Liver (tissue), 8 donors: ENCODE measurements at regions not wholly inside any gene's neighbourhood (a gene's known extent, or its start where the extent isn't known, plus 50 kb on each side); places are given as distances from the start of the nearest gene placed in this dataset.

ENCODE experiments used
- DNase-seq: peaks from one replicate; pipeline ENCODE4 v3.0.0-alpha.2; 2017; ENCODE audit warnings: low spot score
- H3K27ac ChIP-seq, 2 donors: one replicate each; pipeline ENCODE4 v1.7.0; 2013; ENCODE audit warnings: inconsistent platforms in 2 of 2, low read length in 2 of 2, control low read depth in 1 of 2, low read depth in 1 of 2, mild to moderate bottlenecking in 1 of 2
- H3K27me3 ChIP-seq, 4 donors: one replicate each; pipeline versions ENCODE4 v1.6.1 to v1.7.0; 2013; ENCODE audit warnings: low read length in 3 of 4, inconsistent platforms in 1 of 4, mild to moderate bottlenecking in 1 of 4, moderate library complexity in 1 of 4; ENCODE audit not compliant: control insufficient read depth in 4 of 4, insufficient read depth in 4 of 4
- H3K36me3 ChIP-seq, 4 donors: one replicate each; pipeline versions ENCODE4 v1.6.1 to v1.7.0; 2013; ENCODE audit warnings: low read length in 3 of 4, mild to moderate bottlenecking in 3 of 4, low read depth in 1 of 4, moderate library complexity in 1 of 4; ENCODE audit not compliant: control insufficient read depth in 4 of 4, insufficient read depth in 3 of 4
- H3K4me1 ChIP-seq, 4 donors: one replicate each; pipeline versions ENCODE4 v1.6.1 to v1.7.0; 2013; ENCODE audit warnings: low read length in 3 of 4, mild to moderate bottlenecking in 3 of 4, moderate library complexity in 1 of 4; ENCODE audit not compliant: control insufficient read depth in 4 of 4, insufficient read depth in 4 of 4
- H3K4me3 ChIP-seq, 3 donors: one replicate each; pipeline versions ENCODE4 v1.6.1 to v1.7.0; 2013; ENCODE audit warnings: low read length in 3 of 3, control low read depth in 1 of 3, low read depth in 1 of 3, mild to moderate bottlenecking in 1 of 3
- H3K9ac ChIP-seq, 2 donors: one replicate each; pipeline ENCODE4 v1.7.0; 2013; ENCODE audit warnings: low read length in 2 of 2, mild to moderate bottlenecking in 2 of 2, moderate library complexity in 2 of 2, control low read depth in 1 of 2, low read depth in 1 of 2
- H3K9me3 ChIP-seq, 4 donors: one replicate each; pipeline versions ENCODE4 v1.6.1 to v1.7.0; 2013; ENCODE audit warnings: low read length in 3 of 4; ENCODE audit not compliant: control insufficient read depth in 4 of 4
- ATF3 ChIP-seq: IDR thresholded peaks from 2 replicates; pipeline ENCODE4 v1.6.1; 2016; ENCODE audit warnings: antibody characterized with exemption
- CTCF ChIP-seq: fragments of 150-350 bp; IDR thresholded peaks from 2 replicates; pipeline ENCODE4 v1.5.1; 2017; ENCODE audit warnings: improper control_type of control experiment, low read depth, low read length; ENCODE audit not compliant: missing input control
- FOXA2 ChIP-seq: IDR thresholded peaks from 2 replicates; pipeline ENCODE4 v1.6.1; 2016; ENCODE audit warnings: antibody characterized with exemption
- GABPA ChIP-seq, 2 donors: IDR thresholded peaks in 1 of 2; conservative IDR thresholded peaks in 1 of 2; 2 replicates each; pipeline ENCODE4 v1.6.1; 2016; ENCODE audit warnings: antibody characterized with exemption in 2 of 2, mild to moderate bottlenecking in 1 of 2, moderate library complexity in 1 of 2
- HNF4A ChIP-seq, 2 donors: conservative IDR thresholded peaks; 2 replicates each; pipeline ENCODE4 v1.6.1; 2016; ENCODE audit warnings: antibody characterized with exemption in 2 of 2, mild to moderate bottlenecking in 2 of 2
- HNF4G ChIP-seq: IDR thresholded peaks from 2 replicates; pipeline ENCODE4 v1.6.1; 2016; ENCODE audit warnings: antibody characterized with exemption
- JUND ChIP-seq, 2 donors: IDR thresholded peaks; 2 replicates each; pipeline ENCODE4 v1.6.1; 2016; ENCODE audit warnings: antibody characterized with exemption in 2 of 2
- MAX ChIP-seq: IDR thresholded peaks from 2 replicates; pipeline ENCODE4 v1.6.1; 2016; ENCODE audit warnings: antibody characterized with exemption
- NR2F2 ChIP-seq: IDR thresholded peaks from 2 replicates; pipeline ENCODE4 v1.6.1; 2016; ENCODE audit warnings: antibody characterized with exemption
- RAD21 ChIP-seq, 2 donors: IDR thresholded peaks; 2 replicates each; pipeline ENCODE4 v1.6.1; 2016; ENCODE audit warnings: antibody characterized with exemption in 2 of 2, mild to moderate bottlenecking in 2 of 2
- REST ChIP-seq: IDR thresholded peaks from 2 replicates; pipeline ENCODE4 v1.6.1; 2016; ENCODE audit warnings: antibody characterized with exemption, mild to moderate bottlenecking
- RXRA ChIP-seq, 2 donors: IDR thresholded peaks; 2 replicates each; pipeline ENCODE4 v1.6.1; 2017 to 2018; ENCODE audit warnings: antibody characterized with exemption in 2 of 2, mild to moderate bottlenecking in 1 of 2
- SP1 ChIP-seq: IDR thresholded peaks from 2 replicates; pipeline ENCODE4 v1.6.1; 2018; ENCODE audit warnings: antibody characterized with exemption, mild to moderate bottlenecking
- TAF1 ChIP-seq: conservative IDR thresholded peaks from 2 replicates; pipeline ENCODE4 v1.6.1; 2016; ENCODE audit warnings: antibody characterized with exemption, mild to moderate bottlenecking
- YY1 ChIP-seq: IDR thresholded peaks from 2 replicates; pipeline ENCODE4 v1.6.1; 2016; ENCODE audit warnings: antibody characterized with exemption, mild to moderate bottlenecking
- ZBTB33 ChIP-seq: IDR thresholded peaks from 2 replicates; pipeline ENCODE4 v1.6.1; 2016; ENCODE audit warnings: antibody characterized with exemption
- WGBS: extraction: QIAGEN DNeasy Blood & Tissue Kit; methylation state at CpG from one replicate; pipeline ENCODE4 v1.1.7; 2013; 5-methylcytosine and 5-hydroxymethylcytosine counted together
- donor health status: healthy.
- donor health status: healthy.
- donor health status: healthy.
- donor health status: healthy.
- donor health status: healthy.

- no peak overlapping the region for H3K9ac ChIP-seq
- no peaks in the 10 kb centered on the region for H3K36me3 ChIP-seq
- H3K9me3 ChIP-seq: no peaks in the 10 kb centered on the region
- no peak overlapping the region for H3K27ac ChIP-seq
- no peak for DNase-seq
- no peak for TF ChIP-seq NR2F2
- TF ChIP-seq JUND (IDR thresholded peaks at IDR 0.05): no peak
- TF ChIP-seq REST: no peak
- TF ChIP-seq HNF4G: no peak
- no peak for TF ChIP-seq ZBTB33
- no peak for TF ChIP-seq CTCF
- TF ChIP-seq RXRA (IDR thresholded peaks at IDR 0.05): no peak
- no peak for TF ChIP-seq RAD21 (IDR thresholded peaks at IDR 0.05)
- TF ChIP-seq HNF4A (conservative IDR thresholded peaks at IDR 0.05): no peak
- H3K4me1 ChIP-seq: peaks cover 9 to 35% (median 24%) of the 10 kb centered on the region in 4 donors
- WGBS: 54% methylated on average over 2 of the region's 2 CpGs
- H3K4me3 ChIP-seq: no peak overlapping the region
- H3K27me3 ChIP-seq: no peaks in the 10 kb centered on the region
Measured at GRCh38 chr2:23073671-23074070, 311.3 kb upstream of the KLHL29 start.

- DNase-seq: no peak
- 76% methylated on average over 4 of the region's 4 CpGs for WGBS
- Histone ChIP-seq H3K27ac (no peak overlapping the region), H3K9ac (no peak overlapping the region), H3K9me3 (no peaks in the 10 kb centered on the region), H3K27me3 (no peaks in the 10 kb centered on the region), H3K4me3 (no peak overlapping the region), H3K36me3 (no peaks in the 10 kb centered on the region), H3K4me1 (peaks cover 0 to 11% (median 4%) of the 10 kb centered on the region in 4 donors)
- TF ChIP-seq SP1 (no peak), GABPA (IDR thresholded peaks at IDR 0.05 in 1 of 2, conservative IDR thresholded peaks at IDR 0.05 in 1 of 2) (no peak), FOXA2 (no peak), ZBTB33 (no peak), HNF4G (no peak), TAF1 (no peak), YY1 (no peak), MAX (no peak), ATF3 (no peak), JUND (IDR thresholded peaks at IDR 0.05) (no peak), RXRA (IDR thresholded peaks at IDR 0.05) (no peak)
Measured at GRCh38 chr2:23077596-23077995, 307.4 kb upstream of the KLHL29 start.
